ENCODE measurements at regions not wholly inside any gene's neighbourhood (a gene's known extent, or its start where the extent isn't known, plus 50 kb on each side); places are given as distances from the start of the nearest gene placed in this dataset.
"Not testable (repeated sequence)": the region's sequence is repeated elsewhere in the genome, so short reads cannot be mapped to it uniquely, and the experiment has no call there.

- Histone ChIP-seq H3K27me3 (ENCODE audit: control insufficient read depth in 5 of 5, insufficient read depth in 4 of 5, low read length in 5 of 5) (no peaks in the 10 kb centered on the region), H3K4me3 (ENCODE audit: low read depth in 1 of 5, low read length in 5 of 5) (no peak overlapping the region), H3K9ac (ENCODE audit: low read length in 5 of 5) (no peak overlapping the region), H3K27ac (ENCODE audit: low read depth, low read length) (no peak overlapping the region), H3K9me3 (ENCODE audit: control insufficient read depth in 5 of 5, low read length in 5 of 5) (no peaks in the 10 kb centered on the region), H3K4me1 (ENCODE audit: control insufficient read depth in 5 of 5, insufficient read depth in 5 of 5, low read length in 5 of 5) (no peaks in the 10 kb centered on the region), H3K36me3 (ENCODE audit: control insufficient read depth in 5 of 5, insufficient read depth in 5 of 5, low read length in 5 of 5) (no peaks in the 10 kb centered on the region)
Observed at GRCh38 chr3:4158329-4158728, 144.8 kb upstream of the SETMAR start.

DNA sequence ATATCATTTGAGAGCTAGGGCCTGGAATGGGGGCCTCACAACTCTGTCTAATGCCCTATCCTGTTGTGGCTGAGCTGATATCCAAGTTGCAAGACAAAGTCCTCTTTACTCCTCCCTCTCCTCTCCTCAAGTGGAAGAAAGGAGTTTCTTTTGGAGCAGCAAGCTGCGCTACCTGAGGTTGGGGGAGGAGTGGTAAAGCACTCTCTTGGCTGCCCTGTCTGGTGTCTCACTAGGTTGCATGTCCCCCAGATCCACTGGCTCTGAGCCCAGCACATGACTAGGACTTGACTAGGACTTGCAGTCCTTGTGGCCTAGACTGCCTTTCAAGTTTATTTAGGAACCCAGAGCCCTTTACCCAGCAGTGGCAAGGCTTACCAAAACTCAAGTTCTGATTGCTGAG lies 141.1 kb upstream of the SETMAR start:
- Histone ChIP-seq H3K9ac (ENCODE audit: low read length in 5 of 5) (no peak overlapping the region), H3K27ac (ENCODE audit: low read depth, low read length) (no peak overlapping the region), H3K27me3 (ENCODE audit: control insufficient read depth in 5 of 5, insufficient read depth in 4 of 5, low read length in 5 of 5) (no peaks in the 10 kb centered on the region), H3K9me3 (ENCODE audit: control insufficient read depth in 5 of 5, low read length in 5 of 5) (peaks cover 0 to 4% (median 0%) of the 10 kb centered on the region in 5 donors), H3K36me3 (ENCODE audit: control insufficient read depth in 5 of 5, insufficient read depth in 5 of 5, low read length in 5 of 5) (no peaks in the 10 kb centered on the region), H3K4me3 (ENCODE audit: low read depth in 1 of 5, low read length in 5 of 5) (no peak overlapping the region), H3K4me1 (ENCODE audit: control insufficient read depth in 5 of 5, insufficient read depth in 5 of 5, low read length in 5 of 5) (no peaks in the 10 kb centered on the region)

- H3K9ac ChIP-seq (ENCODE audit: low read length in 5 of 5), result no peak overlapping the region
- no peak overlapping the region for H3K4me3 ChIP-seq (ENCODE audit: low read depth in 1 of 5, low read length in 5 of 5)
- H3K27me3 ChIP-seq (ENCODE audit: control insufficient read depth in 5 of 5, insufficient read depth in 4 of 5, low read length in 5 of 5), result no peaks in the 10 kb centered on the region
- H3K36me3 ChIP-seq (ENCODE audit: control insufficient read depth in 5 of 5, insufficient read depth in 5 of 5, low read length in 5 of 5), result no peaks in the 10 kb centered on the region
- H3K4me1 ChIP-seq (ENCODE audit: control insufficient read depth in 5 of 5, insufficient read depth in 5 of 5, low read length in 5 of 5), result no peaks in the 10 kb centered on the region
- peaks cover 0 to 4% (median 0%) of the 10 kb centered on the region in 5 donors for H3K9me3 ChIP-seq (ENCODE audit: control insufficient read depth in 5 of 5, low read length in 5 of 5)
- no peak overlapping the region for H3K27ac ChIP-seq (ENCODE audit: low read depth, low read length)
Observed at GRCh38 chr3:4163011-4163410, 140.2 kb upstream of the SETMAR start.

- Histone ChIP-seq H3K9me3 (ENCODE audit: control insufficient read depth in 5 of 5, low read length in 5 of 5) (peaks cover 0 to 5% (median 0%) of the 10 kb centered on the region in 5 donors), H3K36me3 (ENCODE audit: control insufficient read depth in 5 of 5, insufficient read depth in 5 of 5, low read length in 5 of 5) (no peaks in the 10 kb centered on the region), H3K4me1 (ENCODE audit: control insufficient read depth in 5 of 5, insufficient read depth in 5 of 5, low read length in 5 of 5) (no peaks in the 10 kb centered on the region), H3K27ac (ENCODE audit: low read depth, low read length) (no peak overlapping the region), H3K9ac (ENCODE audit: low read length in 5 of 5) (no peak overlapping the region), H3K27me3 (ENCODE audit: control insufficient read depth in 5 of 5, insufficient read depth in 4 of 5, low read length in 5 of 5) (no peaks in the 10 kb centered on the region), H3K4me3 (ENCODE audit: low read depth in 1 of 5, low read length in 5 of 5) (no peak overlapping the region)
Observed at GRCh38 chr3:4166540-4166939, 136.6 kb upstream of the SETMAR start.

- not testable (repeated sequence) for H3K4me1 ChIP-seq (ENCODE audit: control insufficient read depth in 5 of 5, insufficient read depth in 5 of 5, low read length in 5 of 5); H3K27me3 ChIP-seq (ENCODE audit: control insufficient read depth in 5 of 5, insufficient read depth in 4 of 5, low read length in 5 of 5); H3K27ac ChIP-seq (ENCODE audit: low read depth, low read length); H3K36me3 ChIP-seq (ENCODE audit: control insufficient read depth in 5 of 5, insufficient read depth in 5 of 5, low read length in 5 of 5); H3K4me3 ChIP-seq (ENCODE audit: low read depth in 1 of 5, low read length in 5 of 5); H3K9me3 ChIP-seq (ENCODE audit: control insufficient read depth in 5 of 5, low read length in 5 of 5); H3K9ac ChIP-seq (ENCODE audit: low read length in 5 of 5)
Observed at GRCh38 chr3:4167230-4167629, 135.9 kb upstream of the SETMAR start.

GRCh38 chr3:4174791-4175190 lies 128.4 kb upstream of the SETMAR start:
- H3K4me3 ChIP-seq (ENCODE audit: low read depth in 1 of 5, low read length in 5 of 5), result no peak overlapping the region
- H3K27me3 ChIP-seq (ENCODE audit: control insufficient read depth in 5 of 5, insufficient read depth in 4 of 5, low read length in 5 of 5), result no peaks in the 10 kb centered on the region
- H3K9ac ChIP-seq (ENCODE audit: low read length in 5 of 5), result no peak overlapping the region
- no peaks in the 10 kb centered on the region for H3K4me1 ChIP-seq (ENCODE audit: control insufficient read depth in 5 of 5, insufficient read depth in 5 of 5, low read length in 5 of 5)
- H3K27ac ChIP-seq (ENCODE audit: low read depth, low read length), result no peak overlapping the region
- peaks cover 0 to 4% (median 2%) of the 10 kb centered on the region in 5 donors for H3K9me3 ChIP-seq (ENCODE audit: control insufficient read depth in 5 of 5, low read length in 5 of 5)
- no peaks in the 10 kb centered on the region for H3K36me3 ChIP-seq (ENCODE audit: control insufficient read depth in 5 of 5, insufficient read depth in 5 of 5, low read length in 5 of 5)

DNA sequence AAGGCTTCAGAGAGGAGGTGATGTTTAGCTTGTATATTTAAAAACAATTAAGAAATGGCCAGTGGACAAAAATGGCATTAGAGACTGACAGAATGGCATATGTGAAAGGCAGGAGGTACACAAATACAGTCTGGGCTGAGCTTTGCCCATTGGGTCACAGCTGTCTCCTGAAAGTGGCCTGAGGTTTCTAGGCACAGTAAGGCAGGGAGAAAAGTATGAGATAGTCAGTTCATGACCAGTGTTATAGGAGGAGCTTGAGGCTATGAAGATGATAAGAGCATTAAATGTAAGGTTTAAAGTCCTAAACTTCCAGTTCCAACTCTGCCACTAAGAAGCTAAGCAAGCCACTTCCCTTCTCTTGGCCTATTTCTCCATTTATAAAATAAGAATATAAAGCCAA lies 111.2 kb upstream of the SETMAR start:
- Histone ChIP-seq H3K4me1 (ENCODE audit: control insufficient read depth in 5 of 5, insufficient read depth in 5 of 5, low read length in 5 of 5) (no peaks in the 10 kb centered on the region), H3K27ac (ENCODE audit: low read depth, low read length) (no peak overlapping the region), H3K36me3 (ENCODE audit: control insufficient read depth in 5 of 5, insufficient read depth in 5 of 5, low read length in 5 of 5) (no peaks in the 10 kb centered on the region), H3K27me3 (ENCODE audit: control insufficient read depth in 5 of 5, insufficient read depth in 4 of 5, low read length in 5 of 5) (no peaks in the 10 kb centered on the region), H3K4me3 (ENCODE audit: low read depth in 1 of 5, low read length in 5 of 5) (no peak overlapping the region), H3K9ac (ENCODE audit: low read length in 5 of 5) (no peak overlapping the region), H3K9me3 (ENCODE audit: control insufficient read depth in 5 of 5, low read length in 5 of 5) (peaks cover 0 to 3% (median 2%) of the 10 kb centered on the region in 5 donors)

- Histone ChIP-seq H3K9me3 (ENCODE audit: control insufficient read depth in 5 of 5, low read length in 5 of 5) (peaks cover 0 to 2% (median 0%) of the 10 kb centered on the region in 5 donors), H3K36me3 (ENCODE audit: control insufficient read depth in 5 of 5, insufficient read depth in 5 of 5, low read length in 5 of 5) (no peaks in the 10 kb centered on the region), H3K4me1 (ENCODE audit: control insufficient read depth in 5 of 5, insufficient read depth in 5 of 5, low read length in 5 of 5) (no peaks in the 10 kb centered on the region), H3K27ac (ENCODE audit: low read depth, low read length) (no peak overlapping the region), H3K4me3 (ENCODE audit: low read depth in 1 of 5, low read length in 5 of 5) (no peak overlapping the region), H3K9ac (ENCODE audit: low read length in 5 of 5) (no peak overlapping the region), H3K27me3 (ENCODE audit: control insufficient read depth in 5 of 5, insufficient read depth in 4 of 5, low read length in 5 of 5) (no peaks in the 10 kb centered on the region)
Observed at GRCh38 chr3:4195006-4195405, 108.2 kb upstream of the SETMAR start.

DNA sequence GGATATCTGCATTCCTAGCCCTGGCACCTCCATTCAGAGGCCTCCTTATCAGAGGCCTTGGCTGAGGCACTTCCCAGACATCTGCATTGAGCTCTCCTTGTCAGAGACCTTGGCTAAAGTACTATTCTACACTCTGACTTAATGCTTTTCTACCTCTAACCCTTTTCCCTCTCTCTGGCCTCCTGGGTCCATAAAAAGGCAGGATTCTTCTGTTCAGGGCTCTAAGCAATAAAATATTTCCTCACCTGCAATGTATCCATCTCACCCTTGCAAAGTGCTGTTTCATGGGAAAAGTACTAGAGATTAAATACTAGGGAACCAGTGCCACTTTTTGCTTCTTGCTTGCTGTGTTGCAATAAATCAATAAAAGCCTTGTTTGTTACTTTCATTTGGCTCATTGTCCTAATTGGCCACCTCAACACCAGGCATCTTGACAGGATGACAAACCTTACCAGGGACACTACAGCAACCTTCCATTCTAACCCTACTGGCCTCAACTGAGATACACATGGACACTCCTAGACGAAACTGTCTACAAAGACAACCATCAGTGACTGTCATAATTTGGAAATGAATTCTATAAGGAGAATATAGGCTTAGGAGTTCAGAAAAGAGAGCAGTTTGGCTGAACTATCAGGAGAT lies 106.5 kb upstream of the SETMAR start:
- no peak overlapping the region for H3K27ac ChIP-seq (ENCODE audit: low read depth, low read length)
- H3K4me1 ChIP-seq (ENCODE audit: control insufficient read depth in 5 of 5, insufficient read depth in 5 of 5, low read length in 5 of 5), result no peaks in the 10 kb centered on the region
- H3K36me3 ChIP-seq (ENCODE audit: control insufficient read depth in 5 of 5, insufficient read depth in 5 of 5, low read length in 5 of 5), result no peaks in the 10 kb centered on the region

DNA sequence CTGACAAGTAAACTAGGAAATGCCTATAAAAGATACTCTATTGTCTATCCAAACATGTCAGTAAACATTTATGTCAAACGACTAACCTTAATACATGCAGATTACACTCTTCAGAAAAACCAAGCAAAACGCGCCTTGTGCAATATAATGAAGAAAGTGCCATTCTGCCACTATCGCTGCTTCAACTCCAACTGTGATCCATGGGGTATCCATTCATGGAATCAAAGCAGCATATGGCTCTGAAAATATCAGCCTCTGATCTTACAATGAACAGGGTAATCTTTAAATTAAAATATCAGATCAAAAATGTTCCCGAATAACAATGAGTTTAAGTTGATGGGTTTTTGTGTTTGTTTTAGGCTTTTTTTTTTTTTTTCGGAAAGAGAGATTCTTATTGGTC lies 105.5 kb upstream of the SETMAR start:
- Histone ChIP-seq H3K4me1 (ENCODE audit: control insufficient read depth in 5 of 5, insufficient read depth in 5 of 5, low read length in 5 of 5) (no peaks in the 10 kb centered on the region), H3K4me3 (ENCODE audit: low read depth in 1 of 5, low read length in 5 of 5) (no peak overlapping the region), H3K36me3 (ENCODE audit: control insufficient read depth in 5 of 5, insufficient read depth in 5 of 5, low read length in 5 of 5) (no peaks in the 10 kb centered on the region), H3K27ac (ENCODE audit: low read depth, low read length) (no peak overlapping the region), H3K9me3 (ENCODE audit: control insufficient read depth in 5 of 5, low read length in 5 of 5) (no peaks in the 10 kb centered on the region), H3K27me3 (ENCODE audit: control insufficient read depth in 5 of 5, insufficient read depth in 4 of 5, low read length in 5 of 5) (no peaks in the 10 kb centered on the region), H3K9ac (ENCODE audit: low read length in 5 of 5) (no peak overlapping the region)

More for the DNA sequence above, 106.5 kb upstream of the SETMAR start:
- H3K9ac ChIP-seq (ENCODE audit: low read length in 5 of 5), result no peak overlapping the region
- H3K9me3 ChIP-seq (ENCODE audit: control insufficient read depth in 5 of 5, low read length in 5 of 5), result peaks cover 0 to 2% (median 0%) of the 10 kb centered on the region in 5 donors
- no peak overlapping the region for H3K4me3 ChIP-seq (ENCODE audit: low read depth in 1 of 5, low read length in 5 of 5)
- H3K27me3 ChIP-seq (ENCODE audit: control insufficient read depth in 5 of 5, insufficient read depth in 4 of 5, low read length in 5 of 5), result no peaks in the 10 kb centered on the region
